H1 (cell line): ENCODE measurements at regions not wholly inside any gene's neighbourhood (a gene's known extent, or its start where the extent isn't known, plus 50 kb on each side); places are given as distances from the start of the nearest gene placed in this dataset.

Experiments
- CTCF ChIA-PET: fragments of 300-600 bp; sonication (Branson Sonifier 250); formaldehyde crosslinking; loops from one replicate; lab custom pipeline; 2021; ENCODE audit not compliant: partially characterized antibody; lab: Charles Lee
- POLR2A ChIA-PET: fragments of 300-600 bp; sonication (Branson Sonifier 250); formaldehyde crosslinking; loops from one replicate; lab custom pipeline; 2021; ENCODE audit warnings: inconsistent platforms; ENCODE audit not compliant: partially characterized antibody; lab: Charles Lee
- DNase-seq, 2 experiments: peaks; one replicate each; pipeline versions ENCODE4 v3.0.0 to v3.0.0-alpha.2; 2010 to 2022; ENCODE audit warnings: low spot score in 2 of 2, low read depth in 1 of 2, mixed read lengths in 1 of 2
- FAIRE-seq: peaks from 2 replicates; lab custom pipeline; 2011; peaks lifted over from hg19 to GRCh38; lab: Jason Lieb, UNC
- H2AFZ ChIP-seq: 2 replicates; pipeline ENCODE4 v1.8.1; 2012; ENCODE audit warnings: low read length, inconsistent platforms
- H2AK5ac ChIP-seq: 2 replicates; pipeline ENCODE4 v1.6.1; 2013; ENCODE audit warnings: low read depth, low read length
- H2BK120ac ChIP-seq: replicated peaks from 2 replicates; pipeline ENCODE3; 2013; ENCODE audit warnings: low read depth, low read length, inconsistent platforms
- H2BK12ac ChIP-seq: 2 replicates; pipeline ENCODE4 v1.6.1; 2013; ENCODE audit warnings: low read depth, low read length
- H2BK15ac ChIP-seq: 2 replicates; pipeline ENCODE4 v1.6.1; 2013; ENCODE audit warnings: low read length
- H2BK20ac ChIP-seq: 2 replicates; pipeline ENCODE4 v1.6.1; 2013; ENCODE audit warnings: low read length
- H2BK5ac ChIP-seq: 2 replicates; pipeline ENCODE4 v1.6.1; 2013; ENCODE audit warnings: low read depth, low read length
- H3K14ac ChIP-seq: 2 replicates; pipeline ENCODE4 v1.6.1; 2013; ENCODE audit warnings: inconsistent platforms; ENCODE audit not compliant: insufficient read length
- H3K18ac ChIP-seq: 2 replicates; pipeline ENCODE4 v1.6.1; 2013; ENCODE audit warnings: low read length; ENCODE audit errors: extremely low read depth
- H3K23ac ChIP-seq: 2 replicates; pipeline ENCODE4 v1.6.1; 2013; ENCODE audit warnings: inconsistent platforms; ENCODE audit not compliant: insufficient read length
- H3K23me2 ChIP-seq: 2 replicates; pipeline ENCODE4 v1.6.1; 2013; ENCODE audit warnings: low read depth, low read length
- H3K27ac ChIP-seq: 2 replicates; pipeline ENCODE4 v1.6.1; 2011; ENCODE audit warnings: low read depth, low read length, inconsistent platforms
- H3K27me3 ChIP-seq, 4 experiments: replicated peaks in 1 of 4; 1 replicate in 1 of 4; 2 replicates in 3 of 4; pipeline versions ENCODE4 v1.6.1 to v1.8.1; 2011 to 2013; ENCODE audit warnings: low read length in 3 of 4, mild to moderate bottlenecking in 3 of 4, inconsistent platforms in 2 of 4, mixed read lengths in 2 of 4, moderate library complexity in 1 of 4; ENCODE audit not compliant: control insufficient read depth in 3 of 4, insufficient read depth in 3 of 4; ENCODE audit errors: extremely low read depth in 1 of 4
- H3K36me3 ChIP-seq, 4 experiments: 2 replicates each; pipeline versions ENCODE4 v1.6.1 to v1.8.1; 2011 to 2013; ENCODE audit warnings: mild to moderate bottlenecking in 4 of 4, low read length in 3 of 4, moderate library complexity in 2 of 4, control low read depth in 1 of 4, inconsistent platforms in 1 of 4; ENCODE audit not compliant: insufficient read depth in 4 of 4, control insufficient read depth in 2 of 4
- H3K4ac ChIP-seq: replicated peaks from 2 replicates; pipeline ENCODE3; 2013; ENCODE audit warnings: low read length, low read depth, mixed read lengths, inconsistent platforms; ENCODE audit not compliant: insufficient read length
- H3K4me1 ChIP-seq, 4 experiments: replicated peaks in 1 of 4; 1 replicate in 1 of 4; 2 replicates in 3 of 4; pipeline versions ENCODE4 v1.6.1 to v1.8.1; 2011 to 2013; ENCODE audit warnings: low read length in 3 of 4, inconsistent platforms in 2 of 4, mixed read lengths in 1 of 4; ENCODE audit not compliant: insufficient read depth in 4 of 4, control insufficient read depth in 3 of 4
- H3K4me2 ChIP-seq, 2 experiments: 2 replicates each; pipeline versions ENCODE4 v1.6.1 to v1.8.1; 2011 to 2013; ENCODE audit warnings: low read depth in 2 of 2, low read length in 2 of 2, control low read depth in 1 of 2, inconsistent platforms in 1 of 2, mild to moderate bottlenecking in 1 of 2; ENCODE audit not compliant: insufficient read depth in 1 of 2
- H3K4me3 ChIP-seq, 4 experiments: fragments of 200-600, 300-600 bp in 1 of 4; sonication (generic), shearing (Covaris generic), sonication (Bioruptor Twin) in 1 of 4; 2 replicates each; pipeline versions ENCODE4 v1.5.1 to v1.8.1; 2011 to 2016; ENCODE audit warnings: low read length in 4 of 4, low read depth in 3 of 4, control low read depth in 2 of 4, inconsistent platforms in 2 of 4, mild to moderate bottlenecking in 2 of 4, mixed read lengths in 1 of 4, moderate library complexity in 1 of 4; ENCODE audit not compliant: insufficient read depth in 2 of 4; ENCODE audit errors: extremely low read depth in 1 of 4
- H3K56ac ChIP-seq: replicated peaks from 2 replicates; pipeline ENCODE3; 2013; ENCODE audit warnings: low read depth, mild to moderate bottlenecking, mixed read lengths, low read length, inconsistent platforms; ENCODE audit not compliant: insufficient read length
- H3K79me1 ChIP-seq: 2 replicates; pipeline ENCODE4 v1.6.1; 2013; ENCODE audit warnings: low read depth, low read length, control low read depth
- H3K79me2 ChIP-seq, 2 experiments: 2 replicates each; pipeline versions ENCODE4 v1.6.1 to v1.8.1; 2012 to 2013; ENCODE audit warnings: low read length in 2 of 2, mild to moderate bottlenecking in 2 of 2, inconsistent platforms in 1 of 2; ENCODE audit not compliant: insufficient read depth in 2 of 2, control insufficient read depth in 1 of 2
- H3K9ac ChIP-seq, 4 experiments: replicated peaks in 1 of 4; 1 replicate in 1 of 4; 2 replicates in 3 of 4; pipeline versions ENCODE4 v1.6.1 to v1.8.1; 2011 to 2013; ENCODE audit warnings: low read depth in 3 of 4, low read length in 3 of 4, control low read depth in 2 of 4, mild to moderate bottlenecking in 2 of 4, moderate library complexity in 2 of 4, inconsistent platforms in 1 of 4; ENCODE audit errors: extremely low read depth in 1 of 4
- H3K9me3 ChIP-seq, 2 experiments: 2 replicates each; pipeline versions ENCODE4 v1.6.1 to v1.8.1; 2012 to 2013; ENCODE audit warnings: mild to moderate bottlenecking in 2 of 2, moderate library complexity in 2 of 2, control low read depth in 1 of 2, inconsistent platforms in 1 of 2, low read depth in 1 of 2, low read length in 1 of 2, mixed read lengths in 1 of 2; ENCODE audit not compliant: insufficient read depth in 2 of 2
- H4K20me1 ChIP-seq, 2 experiments: replicated peaks in 1 of 2; 2 replicates each; pipeline versions ENCODE3 to v1.8.1; 2011 to 2013; ENCODE audit warnings: inconsistent platforms in 2 of 2, low read length in 2 of 2, mild to moderate bottlenecking in 1 of 2; ENCODE audit not compliant: insufficient read depth in 2 of 2, control insufficient read depth in 1 of 2
- H4K5ac ChIP-seq: 2 replicates; pipeline ENCODE4 v1.6.1; 2013; ENCODE audit warnings: low read length, low read depth, mixed read lengths, inconsistent platforms; ENCODE audit not compliant: insufficient read length
- H4K8ac ChIP-seq: 2 replicates; pipeline ENCODE4 v1.8.0; 2013; ENCODE audit warnings: mild to moderate bottlenecking, moderate library complexity, low read length, inconsistent platforms; ENCODE audit not compliant: insufficient read depth; ENCODE audit errors: extremely low read depth
- H4K91ac ChIP-seq: replicated peaks from 2 replicates; pipeline ENCODE3; 2013; ENCODE audit warnings: low read length, mixed read lengths, inconsistent platforms; ENCODE audit not compliant: insufficient read length
- CHD2 ChIP-seq: IDR thresholded peaks from 2 replicates; pipeline ENCODE4 v1.6.1; 2012; ENCODE audit warnings: low read length, improper control_type of control experiment
- EP300 ChIP-seq, 2 experiments: IDR thresholded peaks; 1 replicate in 1 of 2; 2 replicates in 1 of 2; pipeline ENCODE4 v1.6.1; 2011 to 2012; ENCODE audit warnings: low read depth in 2 of 2, low read length in 2 of 2, mild to moderate bottlenecking in 2 of 2, borderline replicate concordance in 1 of 2, inconsistent platforms in 1 of 2, moderate library complexity in 1 of 2
- HDAC2 ChIP-seq, 2 experiments: fragments of 300-600 bp in 1 of 2; sonication (generic) in 1 of 2; IDR thresholded peaks; 2 replicates each; pipeline ENCODE4 v1.6.1; 2011 to 2012; ENCODE audit warnings: low read depth in 2 of 2, low read length in 2 of 2, mild to moderate bottlenecking in 2 of 2, moderate library complexity in 2 of 2, borderline replicate concordance in 1 of 2, inconsistent platforms in 1 of 2
- HDAC6 ChIP-seq: IDR thresholded peaks from one replicate; pipeline ENCODE4 v1.7.1; 2012; ENCODE audit warnings: low read depth, mild to moderate bottlenecking, inconsistent platforms, low read length, moderate library complexity
- KDM1A ChIP-seq: fragments of 200-600, 300-600 bp; sonication (generic); IDR thresholded peaks from 2 replicates; pipeline ENCODE4 v1.7.1; 2016; ENCODE audit warnings: mild to moderate bottlenecking, low read length, borderline replicate concordance
- NRF1 ChIP-seq: IDR thresholded peaks from 2 replicates; pipeline ENCODE4 v1.6.1; 2011; ENCODE audit warnings: mild to moderate bottlenecking, low read depth, low read length, improper control_type of control experiment
- POLR2AphosphoS5 ChIP-seq: IDR thresholded peaks from 2 replicates; pipeline ENCODE4 v1.6.1; 2011; ENCODE audit warnings: low read depth, low read length
- RBBP5 ChIP-seq: IDR thresholded peaks from 2 replicates; pipeline ENCODE4 v1.7.1; 2012; ENCODE audit warnings: low read depth, mild to moderate bottlenecking, inconsistent platforms, low read length, moderate library complexity, borderline replicate concordance
- RFX5 ChIP-seq: IDR thresholded peaks from 2 replicates; pipeline ENCODE4 v1.6.1; 2011; ENCODE audit warnings: low read depth, low read length, improper control_type of control experiment, borderline replicate concordance
- SUZ12 ChIP-seq: fragments of 200-600 bp; sonication (generic); IDR thresholded peaks from 2 replicates; pipeline ENCODE4 v1.6.1; 2012; ENCODE audit warnings: mild to moderate bottlenecking, inconsistent platforms, low read length, moderate library complexity, mixed read lengths
- TBP ChIP-seq: IDR thresholded peaks from 2 replicates; pipeline ENCODE4 v1.6.1; 2011; ENCODE audit warnings: low read depth, low read length, improper control_type of control experiment
- YY1 ChIP-seq: IDR thresholded peaks from 2 replicates; pipeline ENCODE4 v1.6.1; 2011; ENCODE audit warnings: low read depth, mild to moderate bottlenecking, low read length
- WGBS, 2 experiments: shearing (Covaris generic) in 1 of 2; methylation state at CpG; one replicate each; pipeline versions ENCODE4 v1.1.6 to v1.1.7; 2013 to 2015; ENCODE audit warnings: low lambda C conversion rate in 2 of 2, mixed read lengths in 2 of 2, inconsistent platforms in 1 of 2, low coverage in 1 of 2, missing lambda C conversion rate in 1 of 2; ENCODE audit not compliant: insufficient replicate concordance in 2 of 2, insufficient coverage in 1 of 2, insufficient read length in 1 of 2; ENCODE audit errors: extremely low coverage in 1 of 2, missing lambda C conversion rate in 1 of 2; 5-methylcytosine and 5-hydroxymethylcytosine counted together
- TF ChIP-seq, protein P1 (sequence below): IDR thresholded peaks from 2 replicates; pipeline ENCODE4 v1.6.1; 2012; ENCODE audit warnings: inconsistent platforms

DNA sequence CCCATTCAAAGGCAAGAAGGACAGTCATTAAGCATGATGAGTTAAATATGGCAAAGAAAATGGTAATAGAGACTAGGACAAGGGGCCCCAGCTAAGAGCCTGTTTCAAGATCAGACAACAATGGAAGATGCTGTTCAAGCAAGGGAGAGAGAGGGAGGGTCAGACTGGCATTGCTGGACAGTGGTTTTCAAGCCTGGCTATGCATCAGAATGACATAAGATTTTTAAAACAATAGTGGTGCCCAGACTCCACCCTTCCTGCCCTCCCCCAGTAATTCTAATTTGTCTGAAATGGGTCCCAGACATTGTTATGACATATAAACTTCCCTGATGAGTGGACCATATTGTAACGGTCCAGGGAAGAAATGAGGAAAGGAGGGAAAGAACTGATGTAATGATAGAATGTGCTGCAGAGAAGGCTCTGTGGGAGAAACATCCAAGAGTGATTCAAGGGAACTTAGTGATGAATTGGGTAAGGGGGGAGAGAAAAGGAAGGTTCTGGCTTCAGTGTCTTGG is 112.9 kb upstream of the TRIB2 start:
- no peak overlapping the region for H3K56ac ChIP-seq
- no peak overlapping the region for H2BK15ac ChIP-seq
- POLR2A ChIA-PET: no interaction called here
- H3K9me3 ChIP-seq: no peaks in the 10 kb centered on the region
- no peak for FAIRE-seq
- no peak overlapping the region for H2BK20ac ChIP-seq
- no peak overlapping the region for H3K14ac ChIP-seq
- H2BK120ac ChIP-seq: no peak overlapping the region
- H2AFZ ChIP-seq: no peak overlapping the region
- no peak overlapping the region for H3K27ac ChIP-seq
- no peaks in the 10 kb centered on the region for H3K23me2 ChIP-seq
- WGBS, 2 experiments: 100% methylated on average over 1 of the region's 1 CpG; no CpG with 5 or more reads in 1 of the 2 experiments
- H2AK5ac ChIP-seq: no peak overlapping the region
- H3K23ac ChIP-seq: no peak overlapping the region
- H3K79me1 ChIP-seq: no peaks in the 10 kb centered on the region
- no peak overlapping the region for H3K18ac ChIP-seq
- H4K8ac ChIP-seq: no peak overlapping the region
- H3K36me3 ChIP-seq: no peaks in the 10 kb centered on the region
- H3K79me2 ChIP-seq: no peaks in the 10 kb centered on the region
- H3K4me3 ChIP-seq: no peak overlapping the region
- no peak overlapping the region for H3K4me2 ChIP-seq
- no peaks in the 10 kb centered on the region for H4K20me1 ChIP-seq
- no peak overlapping the region for H2BK5ac ChIP-seq
- no peak overlapping the region for H4K5ac ChIP-seq
- H4K91ac ChIP-seq: no peak overlapping the region
- no peak overlapping the region for H3K4ac ChIP-seq
- no peak overlapping the region for H3K9ac ChIP-seq
- DNase-seq: no peak
- no peaks in the 10 kb centered on the region for H3K4me1 ChIP-seq
- CTCF ChIA-PET: interaction anchor here (1.9 kb wide), 1 partner anchor 111 kb away, joined by 6 read pairs; no protein-coding TSS in a partner anchor
- no peak overlapping the region for H2BK12ac ChIP-seq
- H3K27me3 ChIP-seq: no peaks in the 10 kb centered on the region
- TF ChIP-seq NRF1 (no peak), KDM1A (no peak), HDAC6 (no peak), RFX5 (no peak), EP300 (IDR thresholded peaks at IDR 0.05; ENCODE audit: borderline replicate concordance in 1 of 2, low read depth in 2 of 2, low read length in 2 of 2) (no peak), TBP (no peak), HDAC2 (IDR thresholded peaks at IDR 0.05; ENCODE audit: borderline replicate concordance in 1 of 2, low read depth in 2 of 2, low read length in 2 of 2) (no peak), CHD2 (no peak), YY1 (no peak), RBBP5 (no peak), SUZ12 (no peak), POLR2AphosphoS5 (no peak)
- TF ChIP-seq, protein P1, sequence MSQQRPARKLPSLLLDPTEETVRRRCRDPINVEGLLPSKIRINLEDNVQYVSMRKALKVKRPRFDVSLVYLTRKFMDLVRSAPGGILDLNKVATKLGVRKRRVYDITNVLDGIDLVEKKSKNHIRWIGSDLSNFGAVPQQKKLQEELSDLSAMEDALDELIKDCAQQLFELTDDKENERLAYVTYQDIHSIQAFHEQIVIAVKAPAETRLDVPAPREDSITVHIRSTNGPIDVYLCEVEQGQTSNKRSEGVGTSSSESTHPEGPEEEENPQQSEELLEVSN: no peak
